NB4 (cell line): ENCODE measurements at regions not wholly inside any gene's neighbourhood (a gene's known extent, or its start where the extent isn't known, plus 50 kb on each side); places are given as distances from the start of the nearest gene placed in this dataset.
"Not testable (repeated sequence)": the region's sequence is repeated elsewhere in the genome, so short reads cannot be mapped to it uniquely, and the experiment has no call there.

ENCODE experiments used
- POLR2A ChIP-seq: IDR thresholded peaks from 2 replicates; pipeline ENCODE4 v1.6.1; 2011; ENCODE audit warnings: mild to moderate bottlenecking; ENCODE audit not compliant: insufficient read length; ENCODE audit errors: extremely low read depth
- TF ChIP-seq, protein P1 (sequence below): IDR thresholded peaks from one replicate; pipeline ENCODE4 v1.5.1; 2012; ENCODE audit warnings: low read depth, low read length

DNA sequence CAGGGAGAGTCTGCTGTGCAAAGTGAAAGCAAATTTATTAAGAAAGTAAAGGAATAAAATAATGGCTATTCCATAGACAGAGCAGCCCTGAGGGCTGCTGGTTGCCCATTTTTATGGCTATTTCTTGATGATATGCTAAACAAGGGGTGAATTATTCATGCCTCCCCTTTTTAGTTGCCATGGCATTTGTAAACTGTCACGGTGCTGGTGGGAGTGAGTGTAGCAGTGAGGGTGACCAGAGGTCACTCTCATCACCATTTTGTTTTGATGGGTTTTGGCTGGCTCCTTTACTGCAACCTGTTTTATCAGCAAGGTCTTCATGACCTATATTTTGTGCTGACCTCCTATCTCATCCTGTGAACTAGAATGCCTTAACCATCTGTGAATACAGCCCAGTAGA is 518.9 kb upstream of the HS3ST1 start:
- TF ChIP-seq, protein P1, sequence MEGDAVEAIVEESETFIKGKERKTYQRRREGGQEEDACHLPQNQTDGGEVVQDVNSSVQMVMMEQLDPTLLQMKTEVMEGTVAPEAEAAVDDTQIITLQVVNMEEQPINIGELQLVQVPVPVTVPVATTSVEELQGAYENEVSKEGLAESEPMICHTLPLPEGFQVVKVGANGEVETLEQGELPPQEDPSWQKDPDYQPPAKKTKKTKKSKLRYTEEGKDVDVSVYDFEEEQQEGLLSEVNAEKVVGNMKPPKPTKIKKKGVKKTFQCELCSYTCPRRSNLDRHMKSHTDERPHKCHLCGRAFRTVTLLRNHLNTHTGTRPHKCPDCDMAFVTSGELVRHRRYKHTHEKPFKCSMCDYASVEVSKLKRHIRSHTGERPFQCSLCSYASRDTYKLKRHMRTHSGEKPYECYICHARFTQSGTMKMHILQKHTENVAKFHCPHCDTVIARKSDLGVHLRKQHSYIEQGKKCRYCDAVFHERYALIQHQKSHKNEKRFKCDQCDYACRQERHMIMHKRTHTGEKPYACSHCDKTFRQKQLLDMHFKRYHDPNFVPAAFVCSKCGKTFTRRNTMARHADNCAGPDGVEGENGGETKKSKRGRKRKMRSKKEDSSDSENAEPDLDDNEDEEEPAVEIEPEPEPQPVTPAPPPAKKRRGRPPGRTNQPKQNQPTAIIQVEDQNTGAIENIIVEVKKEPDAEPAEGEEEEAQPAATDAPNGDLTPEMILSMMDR, result not testable (repeated sequence)
- TF ChIP-seq POLR2A, result not testable (repeated sequence)
